ENCODE measurements at regions not wholly inside any gene's neighbourhood (a gene's known extent, or its start where the extent isn't known, plus 50 kb on each side); places are given as distances from the start of the nearest gene placed in this dataset.
"Not testable (repeated sequence)": the region's sequence is repeated elsewhere in the genome, so short reads cannot be mapped to it uniquely, and the experiment has no call there.

DNA sequence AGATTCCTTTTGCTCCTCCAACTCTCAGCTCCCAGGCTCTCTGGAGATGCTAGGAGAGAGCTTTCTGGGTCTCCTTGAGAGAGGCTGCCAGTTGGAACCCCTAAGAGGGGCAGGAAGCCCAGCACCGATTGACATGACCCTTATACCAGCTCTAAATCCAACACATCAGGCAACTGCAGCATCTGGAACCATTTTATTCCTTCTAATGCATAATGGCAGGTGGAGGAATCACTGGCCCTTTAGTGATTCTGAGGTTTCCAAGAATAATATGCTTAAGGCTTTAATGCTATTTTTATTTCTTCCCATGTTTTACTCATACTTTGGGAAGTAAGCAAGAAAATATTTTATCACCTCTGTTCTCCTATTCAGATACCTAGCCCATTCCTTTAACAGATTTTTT lies 60.3 kb upstream of the TEX264 start:
- TF ChIP-seq, protein P1, sequence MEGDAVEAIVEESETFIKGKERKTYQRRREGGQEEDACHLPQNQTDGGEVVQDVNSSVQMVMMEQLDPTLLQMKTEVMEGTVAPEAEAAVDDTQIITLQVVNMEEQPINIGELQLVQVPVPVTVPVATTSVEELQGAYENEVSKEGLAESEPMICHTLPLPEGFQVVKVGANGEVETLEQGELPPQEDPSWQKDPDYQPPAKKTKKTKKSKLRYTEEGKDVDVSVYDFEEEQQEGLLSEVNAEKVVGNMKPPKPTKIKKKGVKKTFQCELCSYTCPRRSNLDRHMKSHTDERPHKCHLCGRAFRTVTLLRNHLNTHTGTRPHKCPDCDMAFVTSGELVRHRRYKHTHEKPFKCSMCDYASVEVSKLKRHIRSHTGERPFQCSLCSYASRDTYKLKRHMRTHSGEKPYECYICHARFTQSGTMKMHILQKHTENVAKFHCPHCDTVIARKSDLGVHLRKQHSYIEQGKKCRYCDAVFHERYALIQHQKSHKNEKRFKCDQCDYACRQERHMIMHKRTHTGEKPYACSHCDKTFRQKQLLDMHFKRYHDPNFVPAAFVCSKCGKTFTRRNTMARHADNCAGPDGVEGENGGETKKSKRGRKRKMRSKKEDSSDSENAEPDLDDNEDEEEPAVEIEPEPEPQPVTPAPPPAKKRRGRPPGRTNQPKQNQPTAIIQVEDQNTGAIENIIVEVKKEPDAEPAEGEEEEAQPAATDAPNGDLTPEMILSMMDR (IDR thresholded peaks at IDR 0.05; ENCODE audit: low read depth, low read length), result no peak
- no peak overlapping the region for H3K27ac ChIP-seq
- H3K9me3 ChIP-seq (ENCODE audit: low read depth), result no peaks in the 10 kb centered on the region

GRCh38 chr3:51617597-51617996 lies 53.5 kb upstream of the TEX264 start:
- H3K9me3 ChIP-seq (ENCODE audit: low read depth), result no peaks in the 10 kb centered on the region
- TF ChIP-seq, protein P1 (IDR thresholded peaks at IDR 0.05; ENCODE audit: low read depth, low read length), result no peak
- H3K27ac ChIP-seq, result no peak overlapping the region
- H3K4me3 ChIP-seq, result no peak overlapping the region
- H3K36me3 ChIP-seq, result no peaks in the 10 kb centered on the region
- H3K27me3 ChIP-seq, result no peaks in the 10 kb centered on the region
- DNase-seq (ENCODE audit: low read depth in 1 of 2, low spot score in 1 of 2), result no peak
- no peaks in the 10 kb centered on the region for H3K4me1 ChIP-seq (ENCODE audit: low read depth)

More for the DNA sequence above, 60.3 kb upstream of the TEX264 start:
- Histone ChIP-seq H3K27me3 (no peaks in the 10 kb centered on the region), H3K4me3 (no peak overlapping the region), H3K4me1 (ENCODE audit: low read depth) (no peaks in the 10 kb centered on the region), H3K36me3 (no peaks in the 10 kb centered on the region)
- no peak for DNase-seq (ENCODE audit: low read depth in 1 of 2, low spot score in 1 of 2)

DNA sequence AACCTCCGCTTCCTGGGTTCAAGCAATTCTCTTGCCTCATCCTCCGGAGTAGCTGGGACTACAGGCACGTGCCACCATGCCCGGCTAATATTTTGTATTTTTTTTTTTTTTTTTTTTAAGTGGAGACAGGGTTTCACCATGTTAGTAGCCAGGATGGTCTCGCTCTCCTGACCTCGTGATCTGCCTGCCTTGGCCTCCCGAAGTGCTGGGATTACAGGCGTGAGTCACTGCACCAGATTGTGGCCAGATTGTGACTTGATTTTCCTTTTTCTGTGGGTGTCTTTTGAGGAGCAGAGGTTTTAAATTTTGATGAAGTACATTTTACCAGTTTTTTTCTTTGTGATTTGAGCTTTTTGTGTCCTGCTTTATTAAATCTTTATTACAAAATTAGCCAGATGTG lies 53.0 kb upstream of the TEX264 start:
- H3K9me3 ChIP-seq (ENCODE audit: low read depth); DNase-seq (ENCODE audit: low read depth in 1 of 2, low spot score in 1 of 2); H3K27ac ChIP-seq; H3K36me3 ChIP-seq; H3K4me3 ChIP-seq; H3K27me3 ChIP-seq; H3K4me1 ChIP-seq (ENCODE audit: low read depth): not testable (repeated sequence)

GRCh38 chr3:51618496-51618895 lies 52.6 kb upstream of the TEX264 start:
- Histone ChIP-seq H3K36me3 (no peaks in the 10 kb centered on the region), H3K27ac (no peak overlapping the region), H3K9me3 (ENCODE audit: low read depth) (no peaks in the 10 kb centered on the region), H3K27me3 (no peaks in the 10 kb centered on the region), H3K4me3 (no peak overlapping the region), H3K4me1 (ENCODE audit: low read depth) (no peaks in the 10 kb centered on the region)
- DNase-seq (ENCODE audit: low read depth in 1 of 2, low spot score in 1 of 2), result no peak
- TF ChIP-seq, protein P1 (IDR thresholded peaks at IDR 0.05; ENCODE audit: low read depth, low read length), result no peak

DNA sequence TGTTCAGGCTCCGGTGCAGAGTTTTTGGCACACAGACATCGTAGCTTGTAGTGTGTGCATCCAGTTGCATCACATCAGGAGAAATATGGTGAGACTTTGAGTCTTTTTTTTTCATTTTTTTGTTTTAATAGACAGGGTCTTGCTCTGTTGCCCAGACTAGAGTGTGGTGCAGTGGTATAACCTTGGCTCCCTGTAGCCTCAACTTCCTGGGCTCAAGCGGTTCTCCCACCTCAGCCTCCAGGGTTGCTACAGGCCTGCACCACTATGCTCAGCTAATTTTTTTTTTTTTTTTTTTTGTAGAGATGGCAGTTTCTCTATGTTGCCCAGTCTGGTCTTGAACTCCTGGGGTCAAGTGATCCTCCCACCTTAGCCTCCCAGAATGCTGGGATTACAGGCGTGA lies 51.1 kb upstream of the TEX264 start:
- Histone ChIP-seq H3K4me1 (ENCODE audit: low read depth) (no peaks in the 10 kb centered on the region), H3K27ac (no peak overlapping the region), H3K27me3 (no peaks in the 10 kb centered on the region), H3K4me3 (no peak overlapping the region), H3K9me3 (ENCODE audit: low read depth) (no peaks in the 10 kb centered on the region), H3K36me3 (no peaks in the 10 kb centered on the region)
- no peak for DNase-seq (ENCODE audit: low read depth in 1 of 2, low spot score in 1 of 2)
- TF ChIP-seq, protein P1 (IDR thresholded peaks at IDR 0.05; ENCODE audit: low read depth, low read length), result no peak

DNA sequence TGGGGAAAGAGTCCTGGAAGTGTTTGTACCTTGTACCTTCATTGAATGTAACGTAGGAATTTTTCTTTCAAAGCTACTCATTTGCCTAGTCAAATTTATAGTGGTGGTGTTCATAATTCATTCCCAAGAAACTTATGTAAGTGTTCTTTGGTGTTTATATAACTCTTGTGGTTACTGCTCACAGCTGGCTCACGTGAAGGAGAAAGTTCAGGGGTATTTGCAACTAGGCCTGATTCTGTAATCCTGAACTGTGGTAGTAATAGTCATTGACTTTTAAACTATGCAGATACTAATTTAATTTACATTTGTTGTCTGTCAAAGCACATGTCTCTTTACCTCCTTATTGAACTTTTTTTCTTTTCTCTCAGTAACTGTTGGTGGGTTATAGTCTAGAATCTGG lies 50.5 kb upstream of the TEX264 start:
- peak in 1 of 2 donors; percentile 67 for DNase-seq (ENCODE audit: low read depth in 1 of 2, low spot score in 1 of 2)
- TF ChIP-seq, protein P1 (IDR thresholded peaks at IDR 0.05; ENCODE audit: low read depth, low read length), result no peak

More for the DNA sequence above, 50.5 kb upstream of the TEX264 start:
- no peaks in the 10 kb centered on the region for H3K4me1 ChIP-seq (ENCODE audit: low read depth)
- no peaks in the 10 kb centered on the region for H3K27me3 ChIP-seq
- no peak overlapping the region for H3K27ac ChIP-seq
- no peak overlapping the region for H3K4me3 ChIP-seq
- H3K36me3 ChIP-seq, result no peaks in the 10 kb centered on the region
- no peaks in the 10 kb centered on the region for H3K9me3 ChIP-seq (ENCODE audit: low read depth)

All from cardiac muscle cell (in vitro differentiated cells and primary cell).